ENCODE measurements at regions not wholly inside any gene's neighbourhood (a gene's known extent, or its start where the extent isn't known, plus 50 kb on each side); places are given as distances from the start of the nearest gene placed in this dataset.
"Not testable (repeated sequence)": the region's sequence is repeated elsewhere in the genome, so short reads cannot be mapped to it uniquely, and the experiment has no call there.

DNA sequence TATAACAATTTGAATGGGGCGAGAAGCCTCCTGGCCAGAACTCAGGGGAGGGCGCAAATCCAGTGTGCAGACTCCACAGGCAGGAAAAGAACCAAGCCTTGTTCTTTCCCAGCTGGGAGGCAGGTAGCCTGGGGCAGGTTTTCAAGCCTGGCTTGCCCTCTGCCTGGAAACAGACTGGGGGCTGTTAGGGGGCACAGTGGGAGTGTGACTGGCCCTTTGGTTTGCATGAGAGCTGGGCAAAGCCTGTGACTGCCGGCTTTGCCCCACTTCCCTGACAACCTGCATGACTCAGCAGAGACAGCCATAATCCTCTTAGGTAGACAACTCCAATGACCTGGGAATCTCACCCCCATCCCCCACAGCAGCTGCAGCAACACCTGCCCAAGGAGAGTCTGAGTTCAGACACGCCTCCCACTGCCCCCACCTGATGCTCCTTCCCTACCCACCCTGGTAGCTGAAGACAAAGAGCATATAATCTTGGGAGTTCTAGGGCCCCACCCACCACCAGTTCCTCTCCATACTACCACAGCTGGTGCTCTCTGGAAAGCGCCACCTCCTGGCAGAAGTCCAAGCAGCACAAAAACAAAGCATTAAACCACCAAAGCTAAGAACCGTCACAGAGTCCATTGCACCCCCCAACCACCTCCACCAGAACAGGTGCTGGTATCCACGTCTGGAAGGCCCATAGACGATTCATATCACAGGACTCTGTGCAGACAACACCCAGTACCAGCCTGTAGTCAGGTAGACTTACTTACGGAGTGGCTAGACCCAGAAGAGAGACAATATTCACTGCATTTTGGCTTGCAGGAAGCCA lies 402.5 kb downstream of the STK39 start:
- no peaks in the 10 kb centered on the region for H3K27me3 ChIP-seq (replicated peaks)
- TF ChIP-seq, protein P1, sequence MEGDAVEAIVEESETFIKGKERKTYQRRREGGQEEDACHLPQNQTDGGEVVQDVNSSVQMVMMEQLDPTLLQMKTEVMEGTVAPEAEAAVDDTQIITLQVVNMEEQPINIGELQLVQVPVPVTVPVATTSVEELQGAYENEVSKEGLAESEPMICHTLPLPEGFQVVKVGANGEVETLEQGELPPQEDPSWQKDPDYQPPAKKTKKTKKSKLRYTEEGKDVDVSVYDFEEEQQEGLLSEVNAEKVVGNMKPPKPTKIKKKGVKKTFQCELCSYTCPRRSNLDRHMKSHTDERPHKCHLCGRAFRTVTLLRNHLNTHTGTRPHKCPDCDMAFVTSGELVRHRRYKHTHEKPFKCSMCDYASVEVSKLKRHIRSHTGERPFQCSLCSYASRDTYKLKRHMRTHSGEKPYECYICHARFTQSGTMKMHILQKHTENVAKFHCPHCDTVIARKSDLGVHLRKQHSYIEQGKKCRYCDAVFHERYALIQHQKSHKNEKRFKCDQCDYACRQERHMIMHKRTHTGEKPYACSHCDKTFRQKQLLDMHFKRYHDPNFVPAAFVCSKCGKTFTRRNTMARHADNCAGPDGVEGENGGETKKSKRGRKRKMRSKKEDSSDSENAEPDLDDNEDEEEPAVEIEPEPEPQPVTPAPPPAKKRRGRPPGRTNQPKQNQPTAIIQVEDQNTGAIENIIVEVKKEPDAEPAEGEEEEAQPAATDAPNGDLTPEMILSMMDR (IDR thresholded peaks at IDR 0.05; ENCODE audit: low read depth, low read length, missing control alignments) = no peak
- H3K27ac ChIP-seq = no peak overlapping the region
- no peaks in the 10 kb centered on the region for H3K36me3 ChIP-seq (replicated peaks)
- in situ Hi-C loops (cut with HindIII; ENCODE audit: low pct_ligation_motif_present, low sequenced_read_pairs) = no loop called here
- no peak overlapping the region for H3K4me3 ChIP-seq (ENCODE audit: low read depth, low read length)
- DNase-seq = no peak

- H3K27me3 ChIP-seq (replicated peaks) = no peaks in the 10 kb centered on the region
- H3K36me3 ChIP-seq (replicated peaks) = no peaks in the 10 kb centered on the region
- in situ Hi-C loops (cut with HindIII; ENCODE audit: low pct_ligation_motif_present, low sequenced_read_pairs) = no loop called here
- no peak overlapping the region for H3K4me3 ChIP-seq (ENCODE audit: low read depth, low read length)
- DNase-seq = no peak
- no peak overlapping the region for H3K27ac ChIP-seq
- TF ChIP-seq, protein P1 (IDR thresholded peaks at IDR 0.05; ENCODE audit: low read depth, low read length, missing control alignments) = no peak
Observed at GRCh38 chr2:167843657-167844056, 403.7 kb downstream of the STK39 start.

- H3K27me3 ChIP-seq (replicated peaks) = no peaks in the 10 kb centered on the region
- H3K27ac ChIP-seq = no peak overlapping the region
- in situ Hi-C loops (cut with HindIII; ENCODE audit: low pct_ligation_motif_present, low sequenced_read_pairs) = no loop called here
- TF ChIP-seq, protein P1 (IDR thresholded peaks at IDR 0.05; ENCODE audit: low read depth, low read length, missing control alignments) = no peak
- H3K4me3 ChIP-seq (ENCODE audit: low read depth, low read length) = no peak overlapping the region
- H3K36me3 ChIP-seq (replicated peaks) = no peaks in the 10 kb centered on the region
- DNase-seq = no peak
Observed at GRCh38 chr2:167843217-167843616, 404.2 kb downstream of the STK39 start.

DNA sequence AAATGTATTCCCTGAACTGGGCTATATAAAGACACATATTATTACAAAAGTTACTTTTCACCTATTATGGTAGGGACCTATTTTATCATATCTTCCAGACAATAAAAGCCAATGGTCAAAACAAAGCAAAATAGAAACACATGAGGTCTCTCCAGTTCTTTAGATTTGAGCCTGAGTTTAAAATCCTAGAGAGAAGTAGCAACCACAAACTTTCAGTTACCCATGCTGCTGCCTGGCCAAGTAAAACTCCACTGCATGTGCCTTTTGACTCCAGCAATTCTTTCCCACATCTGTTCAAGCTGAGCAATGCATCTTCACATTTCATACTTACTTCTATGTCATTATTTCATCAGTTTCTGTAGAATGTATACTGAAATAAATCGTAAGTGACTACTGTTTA lies 405.3 kb downstream of the STK39 start:
- H3K4me3 ChIP-seq (ENCODE audit: low read depth, low read length) = no peak overlapping the region
- H3K27ac ChIP-seq = no peak overlapping the region
- TF ChIP-seq, protein P1 (IDR thresholded peaks at IDR 0.05; ENCODE audit: low read depth, low read length, missing control alignments) = no peak
- no peaks in the 10 kb centered on the region for H3K36me3 ChIP-seq (replicated peaks)
- in situ Hi-C loops (cut with HindIII; ENCODE audit: low pct_ligation_motif_present, low sequenced_read_pairs) = no loop called here
- DNase-seq = no peak
- no peaks in the 10 kb centered on the region for H3K27me3 ChIP-seq (replicated peaks)

GRCh38 chr2:167835290-167835689 lies 412.1 kb downstream of the STK39 start:
- H3K36me3 ChIP-seq (replicated peaks); in situ Hi-C loops (cut with HindIII; ENCODE audit: low pct_ligation_motif_present, low sequenced_read_pairs); H3K27ac ChIP-seq; H3K4me3 ChIP-seq (ENCODE audit: low read depth, low read length); H3K27me3 ChIP-seq (replicated peaks); DNase-seq: not testable (repeated sequence)

- in situ Hi-C loops (cut with HindIII; ENCODE audit: low pct_ligation_motif_present, low sequenced_read_pairs) = no loop called here
- TF ChIP-seq, protein P1 (IDR thresholded peaks at IDR 0.05; ENCODE audit: low read depth, low read length, missing control alignments) = no peak
- Histone ChIP-seq H3K36me3 (replicated peaks) (no peaks in the 10 kb centered on the region), H3K27ac (no peak overlapping the region), H3K4me3 (ENCODE audit: low read depth, low read length) (no peak overlapping the region), H3K27me3 (replicated peaks) (no peaks in the 10 kb centered on the region)
- no peak for DNase-seq
Observed at GRCh38 chr2:167834707-167835106, 412.7 kb downstream of the STK39 start.
